ENCODE measurements at regions not wholly inside any gene's neighbourhood (a gene's known extent, or its start where the extent isn't known, plus 50 kb on each side); places are given as distances from the start of the nearest gene placed in this dataset.

GRCh38 chr6:20313960-20314530, 87.6 kb upstream of the E2F3 start:
- no peak for DNase-seq

DNA sequence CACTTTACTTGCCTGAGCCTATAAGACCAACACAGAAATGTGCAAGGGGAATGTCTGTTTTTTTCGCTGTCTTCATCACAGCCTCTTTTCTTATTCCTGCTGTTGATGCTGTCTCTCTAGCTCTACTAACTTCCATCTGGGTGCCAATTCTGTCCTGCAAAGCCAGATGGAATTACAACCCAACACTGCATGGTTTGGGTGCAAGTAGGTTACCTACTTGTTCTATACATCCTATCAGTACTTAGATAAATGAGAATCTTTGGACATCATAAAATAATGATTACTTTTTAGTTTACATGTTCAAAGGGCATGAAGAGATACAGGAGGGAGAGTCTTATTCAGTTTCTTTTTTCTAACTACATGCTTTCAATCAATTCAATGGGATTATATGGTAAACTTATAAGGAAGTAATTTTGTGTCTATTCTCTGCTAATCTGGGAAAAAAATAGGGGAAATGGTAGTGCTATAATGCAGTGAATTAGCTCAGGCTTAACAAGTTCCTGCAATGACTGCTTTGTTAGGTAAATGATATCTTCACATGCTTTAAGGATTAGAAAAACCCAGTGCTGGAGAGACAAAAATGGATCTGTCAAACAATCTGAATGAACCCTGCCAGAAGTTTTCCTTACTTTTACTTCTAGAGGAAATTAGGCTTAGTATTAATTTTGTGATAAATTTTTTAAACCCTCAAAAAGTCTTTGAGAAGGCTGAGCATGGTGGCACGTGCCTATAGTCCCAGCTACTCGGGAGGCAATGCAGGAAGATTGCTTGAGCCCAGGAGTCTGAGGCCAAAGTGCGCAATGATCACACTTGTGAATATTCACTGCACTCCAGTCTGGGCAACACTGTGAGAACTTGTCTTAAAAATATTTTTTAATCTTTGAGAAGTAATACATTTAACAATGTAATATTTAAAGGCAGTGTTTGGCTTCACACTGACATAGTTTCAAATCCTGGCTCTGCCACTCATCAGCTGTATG, 86.5 kb upstream of the E2F3 start:
- no peak for DNase-seq

DNA sequence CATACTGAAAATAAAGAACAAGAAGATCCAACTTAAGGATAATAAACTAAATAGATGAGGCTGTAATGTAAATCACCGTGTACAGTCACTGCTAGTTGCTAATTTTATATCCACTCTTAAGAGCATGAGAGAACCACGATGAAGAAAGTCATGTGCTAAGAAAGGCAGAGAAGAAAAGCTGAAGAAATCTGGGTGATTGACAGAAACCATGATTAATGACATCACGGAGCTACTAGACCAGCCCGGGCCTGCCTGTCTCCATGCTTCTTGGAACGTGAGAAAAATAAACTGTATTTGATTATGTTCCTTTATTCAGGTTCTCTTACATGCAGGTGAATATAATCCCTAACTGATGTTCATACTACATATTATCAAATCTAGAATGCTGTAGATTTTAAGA, 84.2 kb upstream of the E2F3 start:
- DNase-seq: no peak

- DNase-seq: no peak
These were observed 82.8 kb upstream of the E2F3 start for GRCh38 chr6:20318851-20319387.

DNA sequence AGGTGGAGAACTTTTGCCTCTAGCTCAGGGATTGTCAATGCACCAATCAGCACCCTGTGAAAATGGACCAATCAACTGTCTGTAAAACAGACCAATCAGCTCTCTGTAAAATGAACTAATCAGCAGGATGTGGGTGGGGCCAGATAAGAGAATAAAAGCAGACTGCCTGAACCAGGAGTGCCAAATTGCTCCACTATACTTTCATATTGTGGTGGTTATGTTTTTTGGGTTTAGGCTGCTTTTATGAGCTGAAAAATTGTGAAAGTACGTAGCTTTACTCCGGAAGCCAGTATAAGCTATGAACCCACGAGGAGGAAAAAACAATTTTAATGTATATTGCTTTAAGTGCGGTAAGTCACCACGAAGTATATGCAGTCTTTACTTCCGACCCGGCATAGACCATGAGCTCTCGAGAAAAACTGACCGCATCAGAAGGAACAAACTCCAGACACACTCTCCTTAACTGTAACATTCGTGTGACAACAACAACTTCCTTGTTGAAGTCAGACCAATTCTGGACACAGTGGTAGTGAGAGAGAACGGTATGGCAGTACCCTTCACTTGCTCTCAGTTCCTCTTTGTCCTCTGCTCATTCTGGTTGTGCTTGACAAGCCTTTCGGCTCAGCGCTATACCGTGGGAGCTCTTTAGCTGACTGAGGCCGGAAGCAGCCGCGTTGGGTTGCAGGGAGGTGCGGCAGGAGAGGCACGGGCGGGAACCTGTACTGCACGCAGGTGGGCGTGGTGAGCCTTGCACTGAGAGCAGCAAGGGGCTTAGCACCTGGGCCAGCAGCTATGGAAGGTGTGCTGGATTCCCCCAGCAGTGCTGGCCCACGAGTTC, 81.9 kb upstream of the E2F3 start:
- peak; percentile 60 for DNase-seq

DNA sequence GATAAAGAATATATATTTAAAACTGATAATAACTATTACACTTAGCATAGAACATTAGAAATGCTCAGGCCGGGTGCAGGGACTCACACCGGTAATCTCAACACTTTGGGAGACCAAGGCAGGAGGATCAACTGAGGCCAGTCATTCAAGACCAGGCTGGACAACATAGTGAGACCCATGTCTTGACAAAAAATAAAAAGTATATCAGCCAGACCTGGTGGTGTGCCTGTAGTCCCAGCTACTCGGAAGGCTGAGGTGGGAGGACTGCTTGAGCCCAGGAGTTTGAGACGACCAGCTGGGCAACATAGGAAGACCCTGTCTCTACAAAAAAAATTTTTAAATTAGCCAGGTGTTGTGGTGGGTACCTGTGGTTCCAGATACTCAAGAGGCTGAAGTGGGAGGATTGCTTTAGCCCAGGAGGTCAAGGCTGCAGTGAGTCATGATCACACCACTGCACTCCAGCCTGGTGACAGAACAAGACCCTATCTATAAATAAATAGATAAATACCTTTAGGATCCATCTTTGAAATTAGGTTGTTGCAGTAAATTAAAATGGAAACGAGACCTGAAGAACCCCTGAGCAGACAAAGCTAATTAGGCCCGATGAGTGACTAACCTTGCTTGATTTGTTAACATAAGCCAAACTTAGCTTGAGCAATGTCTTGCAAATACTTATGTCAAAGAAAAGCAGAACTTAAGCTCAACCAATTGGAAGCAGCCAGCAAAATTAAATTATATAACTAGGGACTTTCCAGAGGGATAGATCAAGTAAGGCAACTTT, 75.8 kb upstream of the E2F3 start:
- no peak for DNase-seq

- no peak for DNase-seq
These were observed 75.3 kb upstream of the E2F3 start for GRCh38 chr6:20326422-20326728.

DNA sequence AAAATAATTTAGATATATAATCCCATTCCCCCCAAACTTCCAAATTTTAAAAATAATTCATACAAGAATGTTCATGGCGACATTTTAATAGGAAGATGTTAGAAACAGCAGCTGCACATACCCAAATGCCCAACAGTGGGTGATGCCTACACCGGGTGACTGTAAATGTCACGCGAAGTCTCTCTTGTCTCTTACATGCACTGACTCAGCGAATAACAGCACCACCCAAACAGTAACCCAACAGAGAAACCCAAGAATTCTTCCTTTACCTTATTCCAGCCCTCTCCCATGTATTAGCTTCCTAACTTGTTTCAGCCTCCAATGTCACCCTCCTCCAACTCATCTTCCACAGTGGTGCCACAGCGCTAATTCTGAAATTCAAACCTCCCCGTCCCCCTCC, 74.5 kb upstream of the E2F3 start:
- DNase-seq: no peak

DNA sequence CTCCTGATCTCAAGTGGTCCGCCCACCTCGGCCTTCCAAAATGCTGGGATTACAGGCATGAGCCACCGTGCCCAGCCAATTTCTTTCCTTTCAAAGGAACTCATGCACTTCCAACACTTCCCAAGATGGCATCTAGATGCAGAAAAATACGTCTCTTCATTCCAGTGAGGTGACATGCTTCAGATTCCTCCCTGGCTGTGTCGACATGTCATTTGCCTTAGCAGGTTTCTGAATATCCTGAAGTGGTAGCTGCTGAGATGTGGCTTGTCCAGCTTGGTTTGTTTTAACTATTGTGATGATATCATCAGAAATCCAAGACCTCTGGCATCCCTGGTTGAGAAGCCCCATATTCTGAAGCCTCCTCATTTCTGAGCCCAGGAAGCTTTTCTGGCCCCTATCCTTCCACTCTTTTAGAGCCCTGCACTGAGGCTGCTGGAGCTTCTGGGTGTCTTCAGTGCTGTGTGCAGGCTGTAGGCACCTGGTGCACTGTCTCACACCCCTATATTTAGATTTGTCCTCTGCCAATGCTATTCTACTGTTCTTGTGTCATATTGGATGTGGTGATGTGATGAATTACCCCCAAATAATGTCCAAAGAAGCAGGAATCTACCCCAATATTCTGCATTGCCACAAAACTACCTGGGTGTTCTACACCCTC, 73.3 kb upstream of the E2F3 start:
- DNase-seq: no peak

- DNase-seq: no peak
These were observed 72.8 kb upstream of the E2F3 start for GRCh38 chr6:20328924-20329300.

GRCh38 chr6:20331042-20331441, 70.6 kb upstream of the E2F3 start:
- no peak for DNase-seq

- no peak for DNase-seq
These were observed 70.1 kb upstream of the E2F3 start for GRCh38 chr6:20331625-20332024.

DNA sequence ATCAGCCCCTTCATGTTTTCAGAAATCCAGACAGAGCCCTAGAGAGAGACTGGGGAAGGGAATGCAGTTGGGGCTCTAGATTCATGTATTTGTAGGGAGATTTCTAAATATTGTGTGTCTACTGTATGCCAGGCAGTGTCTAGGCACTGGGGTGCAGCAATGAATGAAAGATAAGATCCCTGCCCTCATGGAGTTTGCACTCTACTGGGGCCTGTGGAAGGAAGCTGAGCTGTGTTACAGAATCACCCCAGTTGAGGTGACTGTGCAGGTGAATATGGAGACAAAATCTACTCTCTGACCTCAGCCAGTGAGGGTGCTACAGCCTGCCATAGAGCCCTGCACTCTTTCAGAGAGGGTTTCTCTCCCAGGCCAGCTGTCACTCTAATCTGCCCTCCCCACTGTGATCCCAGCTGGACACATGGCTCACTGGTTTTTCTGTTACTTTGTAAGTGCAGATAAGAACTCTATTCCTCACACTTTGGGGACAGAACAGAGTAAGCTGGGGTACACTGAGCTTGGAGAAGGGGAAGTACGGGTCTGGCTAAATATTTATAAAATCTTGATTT, 69.2 kb upstream of the E2F3 start:
- no peak for DNase-seq

GRCh38 chr6:20333721-20334269, 67.9 kb upstream of the E2F3 start:
- no peak for DNase-seq

DNA sequence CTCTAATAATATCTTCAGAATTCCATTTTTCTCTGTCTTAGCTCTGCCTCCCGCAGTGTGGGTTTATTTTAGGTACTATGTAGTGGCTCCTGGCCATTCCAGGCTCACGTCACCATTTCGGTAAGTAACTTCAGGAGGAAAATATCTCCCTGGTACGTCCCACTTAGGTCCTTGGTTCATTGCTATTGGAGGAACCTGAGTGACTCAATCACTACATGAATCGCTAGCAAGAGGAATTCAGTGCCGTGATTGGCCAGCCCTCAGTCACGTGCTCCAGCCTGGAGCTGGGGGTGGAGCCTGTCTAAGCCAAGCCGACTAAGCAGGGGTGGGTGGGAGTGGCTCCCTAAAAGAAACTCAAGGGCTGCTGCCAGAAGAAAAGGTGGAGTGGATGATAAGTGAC, 67.3 kb upstream of the E2F3 start:
- DNase-seq: no peak

DNA sequence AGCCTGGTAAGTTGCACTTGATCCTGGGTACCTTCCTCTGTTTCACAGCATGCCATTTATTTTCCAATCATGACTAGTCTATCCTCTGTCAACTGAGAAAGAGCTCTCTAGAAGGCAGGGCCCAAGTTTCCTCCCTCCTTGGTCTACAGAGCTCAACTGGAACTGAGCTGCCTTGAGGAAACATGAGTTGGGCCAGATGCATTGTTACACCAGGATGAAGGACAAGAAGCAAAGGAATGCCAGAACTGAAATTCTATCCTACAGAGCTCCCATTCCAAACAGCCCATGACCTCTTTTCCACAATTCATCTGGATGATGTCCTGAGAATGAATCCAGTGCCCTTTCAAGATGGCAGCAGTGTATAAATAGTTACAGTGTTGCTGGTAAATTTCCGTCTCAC, 66.7 kb upstream of the E2F3 start:
- DNase-seq: no peak

- no peak for DNase-seq
These were observed 65.8 kb upstream of the E2F3 start for GRCh38 chr6:20335872-20336271.

- DNase-seq: no peak
These were observed 63.5 kb upstream of the E2F3 start for GRCh38 chr6:20338156-20338555.

DNA sequence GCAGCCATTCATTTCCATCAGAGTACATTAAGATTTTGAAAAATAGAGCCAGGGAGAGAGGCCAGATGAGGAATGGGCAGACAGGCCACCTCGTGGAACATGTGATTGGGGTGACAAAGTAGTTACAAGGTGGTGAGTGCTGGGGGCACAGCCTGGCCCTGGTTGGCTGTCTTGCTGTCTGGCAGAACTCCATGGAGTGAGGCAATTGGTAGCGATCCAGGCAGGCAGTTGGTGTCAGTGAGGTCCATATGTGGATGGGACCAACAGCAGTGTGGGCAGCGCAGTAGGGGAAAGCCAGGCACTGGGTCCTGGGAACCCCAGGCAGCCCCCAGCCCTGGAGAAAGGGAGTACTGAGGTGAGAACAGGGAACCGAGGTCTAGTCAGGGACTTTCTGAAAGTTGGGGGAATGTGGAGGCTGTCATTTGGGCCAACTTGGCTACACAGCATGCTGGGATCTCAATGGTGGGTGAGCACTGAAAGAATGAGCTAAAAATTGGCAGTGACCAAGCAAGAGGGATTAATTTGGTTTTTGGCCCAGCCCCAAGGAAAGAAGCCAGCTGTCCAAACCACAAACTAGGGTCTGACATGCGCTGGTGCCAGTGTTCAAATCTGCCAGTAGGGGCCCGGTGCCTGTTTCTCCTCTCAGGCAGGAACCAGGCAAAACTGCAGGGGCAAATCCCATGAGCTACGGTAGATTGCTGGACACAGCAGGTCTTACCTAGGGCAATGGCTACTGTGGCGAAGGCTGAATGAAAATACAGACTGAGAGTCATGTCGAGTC, 61.4 kb upstream of the E2F3 start:
- no peak for DNase-seq

DNA sequence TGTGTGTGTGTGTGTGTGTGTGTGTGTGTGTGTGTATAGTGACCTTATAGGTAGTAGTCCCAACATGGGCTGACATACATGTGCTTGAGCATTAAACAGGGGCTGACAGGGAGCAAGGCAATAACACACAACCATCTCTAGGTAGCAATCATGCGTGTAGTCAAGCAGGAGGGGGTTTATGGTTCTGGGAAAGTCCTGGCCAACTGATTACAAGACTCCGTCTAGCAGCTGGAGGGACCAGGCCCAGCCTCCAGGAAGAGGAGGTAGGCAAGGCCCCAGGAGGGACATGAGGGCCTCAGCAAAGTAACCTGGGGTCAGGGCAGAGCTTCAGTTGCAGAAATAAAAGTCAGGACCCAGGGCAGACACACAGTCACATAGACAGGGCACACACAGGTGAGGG, 60.6 kb upstream of the E2F3 start:
- DNase-seq: no peak

- no peak for DNase-seq
These were observed 60.1 kb upstream of the E2F3 start for GRCh38 chr6:20341564-20341963.

All from activated T-cell treated with anti-CD3 and anti-CD28 coated beads for 4 hours (primary cell).